GM12878 (cell line): ENCODE measurements at regions not wholly inside any gene's neighbourhood (a gene's known extent, or its start where the extent isn't known, plus 50 kb on each side); places are given as distances from the start of the nearest gene placed in this dataset.

Experiments
- ATAC-seq: fragments of 200-7000 bp; cut with Tn5 transposase; 3 replicates; pipeline ENCODE4 v1.9.1; 2020; ENCODE audit warnings: mild to moderate bottlenecking, moderate library complexity
- BruUV-seq: library from RNA; stranded (reverse); fragments of 400-500 nt; replicated peaks from 2 replicates; lab custom pipeline; 2021; lab: Mats Ljungman, UMichigan
- CTCF ChIA-PET: fragments of 300-600 bp; sonication (Branson Sonifier 250); formaldehyde crosslinking; extraction: SDS; loops from one replicate; lab custom pipeline; 2021; ENCODE audit warnings: inconsistent platforms; lab: Yijun Ruan, JAX
- POLR2A ChIA-PET: fragments of 350-600 bp; formaldehyde crosslinking; extraction: SDS; loops from one replicate; lab custom pipeline; 2021; ENCODE audit warnings: inconsistent platforms; lab: Charles Lee
- RAD21 ChIA-PET: fragments of 300-600 bp; sonication (Branson Sonifier 250); formaldehyde crosslinking; loops from one replicate; lab custom pipeline; 2023; ENCODE audit warnings: antibody characterized with exemption; ENCODE audit not compliant: unreplicated experiment; lab: Charles Lee
- SMC1A ChIA-PET: fragments of 300-600 bp; sonication (Branson Sonifier 250); formaldehyde crosslinking; loops from one replicate; lab custom pipeline; 2023; ENCODE audit not compliant: unreplicated experiment, uncharacterized antibody; lab: Charles Lee
- DNase-seq: peaks from one replicate; pipeline ENCODE4 v3.0.0-alpha.2; 2011; ENCODE audit warnings: low read depth, low spot score
- FAIRE-seq: peaks from 3 replicates; lab custom pipeline; 2011; peaks lifted over from hg19 to GRCh38; lab: Jason Lieb, UNC
- H2AFZ ChIP-seq: 2 replicates; pipeline ENCODE4 v1.6.0; 2011; ENCODE audit warnings: low read depth, low read length, control low read depth; ENCODE audit not compliant: control insufficient read depth
- H3K27ac ChIP-seq: 2 replicates; pipeline ENCODE4 v1.5.1; 2011; ENCODE audit warnings: control low read depth; ENCODE audit not compliant: control insufficient read depth, insufficient read depth
- H3K27me3 ChIP-seq, 2 experiments: replicated peaks in 1 of 2; 2 replicates each; pipeline versions ENCODE4 v1.6.0 to v1.6.1; 2011; ENCODE audit warnings: low read length in 1 of 2; ENCODE audit not compliant: control insufficient read depth in 2 of 2, insufficient read depth in 2 of 2
- H3K36me3 ChIP-seq, 2 experiments: 2 replicates each; pipeline ENCODE4 v1.5.1; 2011; ENCODE audit warnings: low read length in 1 of 2; ENCODE audit not compliant: control insufficient read depth in 2 of 2, insufficient read depth in 2 of 2
- H3K4me1 ChIP-seq: 2 replicates; pipeline ENCODE4 v1.6.1; 2011; ENCODE audit warnings: mild to moderate bottlenecking, low read length, moderate library complexity, mixed read lengths; ENCODE audit not compliant: control insufficient read depth, insufficient read depth
- H3K4me2 ChIP-seq: 2 replicates; pipeline ENCODE4 v1.6.0; 2011; ENCODE audit warnings: control low read depth; ENCODE audit not compliant: control insufficient read depth, insufficient read depth
- H3K4me3 ChIP-seq: fragments of 200-600 bp; sonication (generic); 2 replicates; pipeline ENCODE4 v1.5.1; 2016
- H3K79me2 ChIP-seq: 2 replicates; pipeline ENCODE4 v1.6.0; 2011; ENCODE audit warnings: low read length; ENCODE audit not compliant: control insufficient read depth, insufficient read depth
- H3K9ac ChIP-seq: 2 replicates; pipeline ENCODE4 v1.8.0; 2011; ENCODE audit warnings: low read length, control low read depth, mixed read lengths; ENCODE audit not compliant: control insufficient read depth, insufficient read depth
- H3K9me3 ChIP-seq: replicated peaks from 3 replicates; pipeline ENCODE4 v1.5.1; 2011; ENCODE audit warnings: mild to moderate bottlenecking, low read length; ENCODE audit not compliant: control insufficient read depth, insufficient read depth
- H4K20me1 ChIP-seq: 2 replicates; pipeline ENCODE4 v1.6.0; 2011; ENCODE audit not compliant: control insufficient read depth, insufficient read depth
- RFX5 ChIP-seq: IDR thresholded peaks from 2 replicates; pipeline ENCODE4 v1.6.1; 2011; ENCODE audit warnings: low read depth, low read length, improper control_type of control experiment
- SP1 ChIP-seq: IDR thresholded peaks from one replicate; pipeline ENCODE4 v1.6.1; 2011; ENCODE audit warnings: low read depth, low read length
- TCF3 ChIP-seq: IDR thresholded peaks from 2 replicates; pipeline ENCODE4 v1.6.1; 2012; ENCODE audit warnings: low read depth, mild to moderate bottlenecking, low read length, borderline replicate concordance; ENCODE audit not compliant: insufficient read depth
- TCF7 ChIP-seq: IDR thresholded peaks from 2 replicates; pipeline ENCODE4 v1.6.1; 2014; ENCODE audit warnings: antibody characterized with exemption, borderline replicate concordance
- WGBS: methylation state at CpG from one replicate; pipeline ENCODE4 v1.1.6; 2016; ENCODE audit warnings: low lambda C conversion rate; ENCODE audit not compliant: insufficient replicate concordance, insufficient coverage; ENCODE audit errors: missing lambda C conversion rate; 5-methylcytosine and 5-hydroxymethylcytosine counted together
- in situ Hi-C: fragments of 300-500 bp; cut with MboI; formaldehyde crosslinking; loops from 9 replicates; pipeline ENCODE4 v1.14.3; 2018; ENCODE audit warnings: mixed read lengths
- intact Hi-C: fragments of 100-400 bp; cut with micrococcal nuclease; formaldehyde crosslinking; loops from one replicate; pipeline ENCODE4 v1.14.2; 2022; ENCODE audit not compliant: unreplicated experiment
- TF ChIP-seq, protein P1 (sequence below): fragments of 450-650 bp; IDR thresholded peaks from 2 replicates; pipeline ENCODE4 v1.6.1; 2017; ENCODE audit warnings: low read depth, mild to moderate bottlenecking, moderate library complexity

DNA sequence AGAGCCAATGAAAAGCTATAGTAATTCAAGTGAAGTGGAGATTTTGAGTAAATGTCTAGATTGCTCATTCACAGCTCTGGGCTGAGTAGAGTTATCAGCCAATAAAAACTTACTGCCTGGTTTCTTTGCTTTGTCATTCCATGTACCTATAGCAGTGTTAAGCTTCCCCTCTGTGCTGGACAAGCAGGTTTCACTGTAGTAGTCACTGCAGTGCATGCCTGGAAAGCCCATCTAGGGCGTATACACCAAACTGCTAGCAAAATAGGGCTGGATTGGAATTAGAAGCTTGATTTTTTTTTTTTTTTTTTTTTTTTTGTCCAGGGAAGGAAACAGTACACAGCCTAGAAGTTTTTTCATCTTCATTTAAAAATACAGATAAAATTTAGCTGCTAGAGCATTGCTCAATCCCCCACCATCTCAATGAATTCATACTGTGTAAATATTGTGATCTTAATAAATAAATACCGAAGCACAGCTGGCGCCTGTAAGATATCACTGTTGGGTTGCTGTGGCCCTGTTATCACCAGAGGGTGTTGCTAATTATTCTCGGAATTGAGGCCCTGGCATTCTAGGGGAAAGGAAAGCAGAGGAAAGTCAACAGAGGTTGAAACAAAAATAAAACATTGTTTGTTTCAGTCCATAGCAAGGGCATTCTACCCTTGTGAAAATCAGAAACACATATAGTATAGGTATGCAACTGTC lies 968.5 kb upstream of the GJE1 start:
- ChIA-PET POLR2A (no interaction called here), RAD21 (interaction anchor here (0.9 kb wide), 1 partner anchor 512 kb away, joined by 3 read pairs; no protein-coding TSS in a partner anchor), CTCF (interaction anchor here (1.0 kb wide), 1 partner anchor 132 kb away, joined by 3 read pairs; no protein-coding TSS in a partner anchor), SMC1A (no interaction called here)
- Histone ChIP-seq H4K20me1 (no peaks in the 10 kb centered on the region), H3K9ac (no peak overlapping the region), H3K79me2 (no peaks in the 10 kb centered on the region), H3K27ac (no peak overlapping the region), H3K4me1 (no peaks in the 10 kb centered on the region), H3K9me3 (no peaks in the 10 kb centered on the region), H3K4me2 (no peak overlapping the region), H2AFZ (no peak overlapping the region), H3K27me3 (no peaks in the 10 kb centered on the region), H3K36me3 (no peaks in the 10 kb centered on the region), H3K4me3 (no peak overlapping the region)
- no peak for ATAC-seq
- no TSS peak for BruUV-seq
- no peak for FAIRE-seq
- in situ Hi-C loops, result no loop called here
- intact Hi-C loops, result no loop called here
- DNase-seq, result no peak
- 39% methylated on average over 4 of the region's 4 CpGs for WGBS
- no peak for TF ChIP-seq SP1
- no peak for TF ChIP-seq TCF7
- TF ChIP-seq, protein P1, sequence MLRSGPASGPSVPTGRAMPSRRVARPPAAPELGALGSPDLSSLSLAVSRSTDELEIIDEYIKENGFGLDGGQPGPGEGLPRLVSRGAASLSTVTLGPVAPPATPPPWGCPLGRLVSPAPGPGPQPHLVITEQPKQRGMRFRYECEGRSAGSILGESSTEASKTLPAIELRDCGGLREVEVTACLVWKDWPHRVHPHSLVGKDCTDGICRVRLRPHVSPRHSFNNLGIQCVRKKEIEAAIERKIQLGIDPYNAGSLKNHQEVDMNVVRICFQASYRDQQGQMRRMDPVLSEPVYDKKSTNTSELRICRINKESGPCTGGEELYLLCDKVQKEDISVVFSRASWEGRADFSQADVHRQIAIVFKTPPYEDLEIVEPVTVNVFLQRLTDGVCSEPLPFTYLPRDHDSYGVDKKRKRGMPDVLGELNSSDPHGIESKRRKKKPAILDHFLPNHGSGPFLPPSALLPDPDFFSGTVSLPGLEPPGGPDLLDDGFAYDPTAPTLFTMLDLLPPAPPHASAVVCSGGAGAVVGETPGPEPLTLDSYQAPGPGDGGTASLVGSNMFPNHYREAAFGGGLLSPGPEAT, result no peak
- no peak for TF ChIP-seq TCF3

DNA sequence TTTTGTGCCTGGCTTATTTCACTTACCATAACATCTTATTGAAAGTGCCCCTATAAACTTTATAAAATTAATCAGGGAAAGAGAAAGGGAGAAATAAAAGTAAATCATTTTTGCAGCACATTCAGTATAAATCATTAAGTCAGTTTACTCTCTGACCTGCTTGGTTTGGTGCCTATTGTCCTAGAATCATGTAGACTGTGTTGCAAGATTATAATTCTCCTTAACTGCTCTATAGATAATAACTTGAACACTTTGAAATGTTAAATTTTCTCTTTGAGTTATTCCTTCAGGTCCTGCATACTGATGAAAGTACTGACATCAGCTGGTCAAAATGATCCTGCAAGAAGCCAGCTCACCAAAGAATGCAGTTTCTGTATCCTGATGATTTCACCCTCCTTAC lies 969.6 kb upstream of the GJE1 start:
- Histone ChIP-seq H3K4me3 (no peak overlapping the region), H3K36me3 (no peaks in the 10 kb centered on the region), H3K4me2 (no peak overlapping the region), H3K27me3 (no peaks in the 10 kb centered on the region), H2AFZ (no peak overlapping the region), H3K79me2 (no peaks in the 10 kb centered on the region), H4K20me1 (no peaks in the 10 kb centered on the region), H3K9me3 (no peaks in the 10 kb centered on the region), H3K27ac (no peak overlapping the region), H3K9ac (no peak overlapping the region), H3K4me1 (no peaks in the 10 kb centered on the region)
- ChIA-PET POLR2A (no interaction called here), SMC1A (no interaction called here), RAD21 (no interaction called here), CTCF (no interaction called here)
- DNase-seq (no peak), FAIRE-seq (no peak), ATAC-seq (no peak)
- in situ Hi-C loops (no loop called here), intact Hi-C loops (no loop called here)
- TF ChIP-seq RFX5, result no peak
- no TSS peak for BruUV-seq
